NCI-H2081 (cell line): ENCODE measurements at regions not wholly inside any gene's neighbourhood (a gene's known extent, or its start where the extent isn't known, plus 50 kb on each side); places are given as distances from the start of the nearest gene placed in this dataset.
A peak's percentile ranks its signal among the peaks of the same experiment; 100 is the strongest.
"Not testable (repeated sequence)": the region's sequence is repeated elsewhere in the genome, so short reads cannot be mapped to it uniquely, and the experiment has no call there.

Source experiments
- DNase-seq, 2 experiments: peaks; one replicate each; lab custom pipeline; 2025; lab: John Stamatoyannopoulos, UW

- DNase-seq: no peak
Measured at GRCh38 chr22:17318817-17319216, 50.4 kb upstream of the CECR2 start.

GRCh38 chr22:17315310-17315709, 54.0 kb upstream of the CECR2 start:
- no peak for DNase-seq

GRCh38 chr22:17314487-17314886, 54.8 kb upstream of the CECR2 start:
- DNase-seq: peak in 1 of 2 experiments; percentile 61

- DNase-seq: no peak
Measured at GRCh38 chr22:17313626-17314025, 55.6 kb upstream of the CECR2 start.

GRCh38 chr22:17307566-17307965, 61.7 kb upstream of the CECR2 start:
- DNase-seq: no peak

- DNase-seq: no peak
Measured at GRCh38 chr22:17305076-17305475, 64.2 kb upstream of the CECR2 start.

- no peak for DNase-seq
Measured at GRCh38 chr22:17303840-17304779, 65.2 kb upstream of the CECR2 start.

GRCh38 chr22:17303441-17303839, 65.8 kb upstream of the CECR2 start:
- DNase-seq: no peak

GRCh38 chr22:17302616-17303015, 66.6 kb upstream of the CECR2 start:
- no peak for DNase-seq

GRCh38 chr22:17300926-17301325, 68.3 kb upstream of the CECR2 start:
- DNase-seq: no peak

GRCh38 chr22:17298805-17299502, 70.3 kb upstream of the CECR2 start:
- not testable (repeated sequence) for DNase-seq

- no peak for DNase-seq
Measured at GRCh38 chr22:17285656-17286055, 66.4 kb upstream of the ADA2 start.

- DNase-seq: no peak
Measured at GRCh38 chr22:17284888-17285287, 65.7 kb upstream of the ADA2 start.

GRCh38 chr22:17284466-17284865, 65.2 kb upstream of the ADA2 start:
- no peak for DNase-seq

GRCh38 chr22:17283865-17284264, 64.6 kb upstream of the ADA2 start:
- not testable (repeated sequence) for DNase-seq

- no peak for DNase-seq
Measured at GRCh38 chr22:17283423-17283822, 64.2 kb upstream of the ADA2 start.

GRCh38 chr22:17281440-17281841, 62.2 kb upstream of the ADA2 start:
- no peak for DNase-seq

GRCh38 chr22:17281026-17281425, 61.8 kb upstream of the ADA2 start:
- DNase-seq: no peak

GRCh38 chr22:17272511-17272991, 53.3 kb upstream of the ADA2 start:
- DNase-seq: no peak

GRCh38 chr22:17271711-17272451, 52.6 kb upstream of the ADA2 start:
- no peak for DNase-seq

- no peak for DNase-seq
Measured at GRCh38 chr22:17269607-17270261, 50.5 kb upstream of the ADA2 start.

GRCh38 chr22:17269224-17269606, 50.0 kb upstream of the ADA2 start:
- peak in 1 of 2 experiments; percentile 48 for DNase-seq
